T-cell (primary cell): ENCODE measurements at regions not wholly inside any gene's neighbourhood (a gene's known extent, or its start where the extent isn't known, plus 50 kb on each side); places are given as distances from the start of the nearest gene placed in this dataset.

Source experiments
- ATAC-seq, 4 experiments: fragments of 200-7000 bp in 3 of 4; fragments of 150-1000 bp in 1 of 4; cut with Tn5 transposase; replicated peaks in 1 of 4; 1 replicate in 3 of 4; 2 replicates in 1 of 4; pipeline ENCODE4 v1.10.0; 2021; ENCODE audit warnings: moderate library complexity in 3 of 4, mild to moderate bottlenecking in 2 of 4, moderate number of reproducible peaks in 1 of 4
- CTCF ChIA-PET, 2 donors: fragments of 300-600 bp; sonication (Branson Sonifier 250); formaldehyde crosslinking; loops; one replicate each; lab custom pipeline; 2022; ENCODE audit warnings: antibody characterized with exemption in 2 of 2; lab: Charles Lee
- POLR2A ChIA-PET, 2 donors: fragments of 300-600 bp; sonication (Branson Sonifier 250); formaldehyde crosslinking; loops; one replicate each; lab custom pipeline; 2022; ENCODE audit warnings: antibody characterized with exemption in 2 of 2; lab: Charles Lee
- DNase-seq, 35 experiments: peaks; one replicate each; pipeline versions ENCODE4 v3.0.0 to v3.0.0-alpha.2; 2013 to 2023
- H3K27ac ChIP-seq: one replicate; pipeline ENCODE4 v1.5.1; 2013; ENCODE audit warnings: low read length
- H3K27me3 ChIP-seq, 2 experiments: replicated peaks in 1 of 2; 1 replicate in 1 of 2; 2 replicates in 1 of 2; pipeline versions ENCODE4 v1.6.1 to v1.7.0; 2013; ENCODE audit warnings: low read length in 1 of 2, mixed read lengths in 1 of 2; ENCODE audit not compliant: control insufficient read depth in 2 of 2, insufficient read depth in 2 of 2; ENCODE audit errors: extremely low read depth in 1 of 2
- H3K36me3 ChIP-seq, 2 donors: 1 replicate in 1 of 2; 2 replicates in 1 of 2; pipeline versions ENCODE4 v1.6.1 to v1.7.0; 2013; ENCODE audit warnings: low read length in 1 of 2; ENCODE audit not compliant: control insufficient read depth in 2 of 2, insufficient read depth in 1 of 2; ENCODE audit errors: extremely low read depth in 1 of 2
- H3K4me1 ChIP-seq, 2 experiments: 1 replicate in 1 of 2; 2 replicates in 1 of 2; pipeline versions ENCODE4 v1.6.1 to v1.7.0; 2013; ENCODE audit warnings: low read length in 2 of 2, mixed read lengths in 1 of 2; ENCODE audit not compliant: insufficient read depth in 2 of 2, control insufficient read depth in 1 of 2; ENCODE audit errors: extremely low read depth in 1 of 2
- H3K4me3 ChIP-seq, 2 donors: 1 replicate in 1 of 2; 2 replicates in 1 of 2; pipeline versions ENCODE4 v1.5.1 to v1.7.0; 2013; ENCODE audit warnings: mild to moderate bottlenecking in 2 of 2, low read length in 1 of 2, moderate library complexity in 1 of 2; ENCODE audit not compliant: control insufficient read depth in 1 of 2; ENCODE audit errors: extremely low read depth in 1 of 2
- H3K9me3 ChIP-seq: 2 replicates; pipeline ENCODE4 v1.7.0; 2013
- H3K27ac Mint-ChIP-seq, 2 donors: one replicate each; pipeline ENCODE4 v1.8.0; 2020 to 2021; ENCODE audit warnings: mild to moderate bottlenecking in 2 of 2, mixed read lengths in 2 of 2
- H3K27me3 Mint-ChIP-seq, 2 donors: one replicate each; pipeline ENCODE4 v1.8.0; 2021 to 2022; ENCODE audit warnings: mixed read lengths in 2 of 2
- H3K36me3 Mint-ChIP-seq: one replicate; pipeline ENCODE4 v1.8.0; 2021; ENCODE audit warnings: mixed read lengths
- H3K4me1 Mint-ChIP-seq, 3 donors: one replicate each; pipeline ENCODE4 v1.8.0; 2020 to 2022; ENCODE audit warnings: mixed read lengths in 3 of 3, mild to moderate bottlenecking in 1 of 3
- H3K4me3 Mint-ChIP-seq, 3 donors: one replicate each; pipeline ENCODE4 v1.8.0; 2020 to 2022; ENCODE audit warnings: mild to moderate bottlenecking in 3 of 3, mixed read lengths in 3 of 3, moderate library complexity in 3 of 3
- H3K9me3 Mint-ChIP-seq, 3 donors: one replicate each; pipeline ENCODE4 v1.8.0; 2020 to 2022; ENCODE audit warnings: mixed read lengths in 3 of 3
- WGBS: methylation state at CpG from one replicate; pipeline ENCODE4 v1.1.5; 2013; ENCODE audit warnings: missing lambda C conversion rate; ENCODE audit not compliant: insufficient coverage; 5-methylcytosine and 5-hydroxymethylcytosine counted together

GRCh38 chr4:27239641-27240040, 379.0 kb downstream of the STIM2 start:
- ChIA-PET POLR2A (no interaction called here), CTCF (no interaction called here)
- Histone ChIP-seq H3K4me3 (no peak overlapping the region), H3K4me1 (no peaks in the 10 kb centered on the region), H3K36me3 (no peaks in the 10 kb centered on the region), H3K9me3 (no peaks in the 10 kb centered on the region), H3K27ac (no peak overlapping the region), H3K27me3 (no peaks in the 10 kb centered on the region)
- Mint-ChIP-seq H3K27ac (no peak overlapping the region), H3K36me3 (no peaks in the 10 kb centered on the region), H3K27me3 (peaks cover 0 to 4% of the 10 kb centered on the region in 2 donors), H3K9me3 (peaks cover 3 to 18% (median 8%) of the 10 kb centered on the region in 3 donors), H3K4me3 (no peak overlapping the region), H3K4me1 (no peaks in the 10 kb centered on the region)
- DNase-seq (no peak), ATAC-seq (no peak)
- 54% methylated on average over 2 of the region's 4 CpGs for WGBS

- H3K36me3 ChIP-seq: no peaks in the 10 kb centered on the region
- no peaks in the 10 kb centered on the region for H3K27me3 Mint-ChIP-seq
- H3K27me3 ChIP-seq: no peaks in the 10 kb centered on the region
- no peaks in the 10 kb centered on the region for H3K9me3 ChIP-seq
- peaks cover 3 to 8% (median 8%) of the 10 kb centered on the region in 3 donors for H3K9me3 Mint-ChIP-seq
- H3K4me1 ChIP-seq: no peaks in the 10 kb centered on the region
- ChIA-PET POLR2A (no interaction called here), CTCF (no interaction called here)
- no peaks in the 10 kb centered on the region for H3K36me3 Mint-ChIP-seq
- ATAC-seq: no peak
- no peak overlapping the region for H3K27ac ChIP-seq
- no peak overlapping the region for H3K4me3 ChIP-seq
- no peak overlapping the region for H3K27ac Mint-ChIP-seq
- no peak for DNase-seq
- no peak overlapping the region for H3K4me3 Mint-ChIP-seq
- no peaks in the 10 kb centered on the region for H3K4me1 Mint-ChIP-seq
These were observed 381.6 kb downstream of the STIM2 start for GRCh38 chr4:27242217-27242616.

- Mint-ChIP-seq H3K4me3 (no peak overlapping the region), H3K27ac (no peak overlapping the region), H3K27me3 (no peaks in the 10 kb centered on the region), H3K9me3 (peaks cover 0 to 8% (median 0%) of the 10 kb centered on the region in 3 donors), H3K4me1 (no peaks in the 10 kb centered on the region), H3K36me3 (no peaks in the 10 kb centered on the region)
- Histone ChIP-seq H3K4me1 (no peaks in the 10 kb centered on the region), H3K27ac (no peak overlapping the region), H3K27me3 (no peaks in the 10 kb centered on the region), H3K9me3 (no peaks in the 10 kb centered on the region), H3K36me3 (no peaks in the 10 kb centered on the region), H3K4me3 (no peak overlapping the region)
- DNase-seq: no peak
- CTCF ChIA-PET: no interaction called here
- ATAC-seq: no peak
- POLR2A ChIA-PET: no interaction called here
- no CpG with 5 or more reads among the region's 1 CpG for WGBS
These were observed 384.6 kb downstream of the STIM2 start for GRCh38 chr4:27245216-27245615.

- H3K27me3 Mint-ChIP-seq: no peaks in the 10 kb centered on the region
- DNase-seq (no peak), ATAC-seq (no peak)
- H3K36me3 Mint-ChIP-seq: no peaks in the 10 kb centered on the region
- POLR2A ChIA-PET: no interaction called here
- WGBS: 51% methylated on average over 2 of the region's 2 CpGs
- Histone ChIP-seq H3K9me3 (no peaks in the 10 kb centered on the region), H3K4me1 (no peaks in the 10 kb centered on the region), H3K27ac (no peak overlapping the region), H3K36me3 (no peaks in the 10 kb centered on the region), H3K27me3 (no peaks in the 10 kb centered on the region), H3K4me3 (no peak overlapping the region)
- H3K4me3 Mint-ChIP-seq: no peak overlapping the region
- CTCF ChIA-PET: no interaction called here
- H3K27ac Mint-ChIP-seq: no peak overlapping the region
- H3K9me3 Mint-ChIP-seq: peaks cover 0 to 4% (median 0%) of the 10 kb centered on the region in 3 donors
- no peaks in the 10 kb centered on the region for H3K4me1 Mint-ChIP-seq
These were observed 388.2 kb downstream of the STIM2 start for GRCh38 chr4:27248829-27249228.

- Mint-ChIP-seq H3K4me3 (no peak overlapping the region), H3K4me1 (no peaks in the 10 kb centered on the region), H3K27ac (no peak overlapping the region), H3K9me3 (peaks cover 0 to 4% (median 4%) of the 10 kb centered on the region in 3 donors), H3K36me3 (no peaks in the 10 kb centered on the region), H3K27me3 (no peaks in the 10 kb centered on the region)
- Histone ChIP-seq H3K36me3 (no peaks in the 10 kb centered on the region), H3K27me3 (no peaks in the 10 kb centered on the region), H3K4me3 (no peak overlapping the region), H3K27ac (no peak overlapping the region), H3K9me3 (no peaks in the 10 kb centered on the region), H3K4me1 (no peaks in the 10 kb centered on the region)
- DNase-seq (no peak), ATAC-seq (no peak)
- ChIA-PET POLR2A (no interaction called here), CTCF (no interaction called here)
- 67% methylated on average over 1 of the region's 2 CpGs for WGBS
These were observed 391.1 kb downstream of the STIM2 start for GRCh38 chr4:27251771-27252170.

- H3K4me1 Mint-ChIP-seq: no peaks in the 10 kb centered on the region
- ChIA-PET POLR2A (no interaction called here), CTCF (no interaction called here)
- ATAC-seq (no peak), DNase-seq (no peak)
- H3K36me3 Mint-ChIP-seq: no peaks in the 10 kb centered on the region
- no peak overlapping the region for H3K27ac ChIP-seq
- no peak overlapping the region for H3K4me3 ChIP-seq
- peaks cover 0 to 4% (median 2%) of the 10 kb centered on the region in 3 donors for H3K9me3 Mint-ChIP-seq
- H3K4me1 ChIP-seq: no peaks in the 10 kb centered on the region
- no peaks in the 10 kb centered on the region for H3K27me3 Mint-ChIP-seq
- no peaks in the 10 kb centered on the region for H3K27me3 ChIP-seq
- H3K9me3 ChIP-seq: no peaks in the 10 kb centered on the region
- H3K4me3 Mint-ChIP-seq: no peak overlapping the region
- WGBS: 87% methylated on average over 4 of the region's 7 CpGs
- H3K27ac Mint-ChIP-seq: no peak overlapping the region
- no peaks in the 10 kb centered on the region for H3K36me3 ChIP-seq
These were observed 406.8 kb downstream of the STIM2 start for GRCh38 chr4:27267339-27267969.

- POLR2A ChIA-PET: no interaction called here
- Histone ChIP-seq H3K9me3 (no peaks in the 10 kb centered on the region), H3K27ac (no peak overlapping the region), H3K4me1 (no peaks in the 10 kb centered on the region), H3K4me3 (no peak overlapping the region), H3K27me3 (no peaks in the 10 kb centered on the region), H3K36me3 (no peaks in the 10 kb centered on the region)
- ATAC-seq: no peak
- Mint-ChIP-seq H3K36me3 (no peaks in the 10 kb centered on the region), H3K4me1 (no peaks in the 10 kb centered on the region), H3K27me3 (no peaks in the 10 kb centered on the region), H3K4me3 (no peak overlapping the region), H3K9me3 (peaks cover 0 to 4% (median 2%) of the 10 kb centered on the region in 3 donors), H3K27ac (no peak overlapping the region)
- no CpG with 5 or more reads among the region's 4 CpGs for WGBS
- CTCF ChIA-PET: no interaction called here
- no peak for DNase-seq
These were observed 407.3 kb downstream of the STIM2 start for GRCh38 chr4:27267970-27268355.
